NK-92 treated with Interleukin-12 subunit alpha and Interleukin-12 subunit beta, amount 100 ng/mL, for 24 hours (cell line): ENCODE measurements at regions not wholly inside any gene's neighbourhood (a gene's known extent, or its start where the extent isn't known, plus 50 kb on each side); places are given as distances from the start of the nearest gene placed in this dataset.
"Not testable (repeated sequence)": the region's sequence is repeated elsewhere in the genome, so short reads cannot be mapped to it uniquely, and the experiment has no call there.

Experiments used
- DNase-seq: peaks from one replicate; lab custom pipeline; 2025; lab: John Stamatoyannopoulos, UW

DNA sequence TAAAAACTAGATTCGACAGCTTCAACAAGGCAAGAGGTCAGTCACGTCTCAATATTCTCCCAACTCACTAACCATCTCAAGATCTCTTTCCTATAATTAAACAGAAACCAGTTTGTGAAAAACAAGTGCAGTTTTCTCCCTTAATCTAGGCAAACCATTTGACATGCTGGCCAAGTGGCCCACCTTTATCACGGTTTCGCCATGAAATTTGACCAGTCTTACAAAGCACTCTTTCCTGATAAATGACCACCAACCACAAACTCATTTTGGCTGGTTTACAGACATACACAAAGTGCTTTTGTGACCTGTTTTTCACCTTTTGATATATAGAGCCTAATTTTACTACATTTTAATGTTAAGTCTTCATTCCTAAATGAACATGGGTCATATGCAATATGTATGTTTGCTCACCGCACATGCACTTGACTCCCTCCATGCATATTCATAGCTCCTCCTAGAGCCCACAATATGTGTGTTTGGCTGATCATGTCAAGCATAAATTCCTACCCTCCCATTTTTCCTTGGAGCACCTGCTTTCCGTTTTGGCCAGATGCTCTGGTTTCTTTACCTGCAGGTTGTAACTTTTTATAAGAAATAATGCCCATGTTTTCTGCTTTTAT lies 385.1 kb downstream of the RAD51AP2 start:
- no peak for DNase-seq

DNA sequence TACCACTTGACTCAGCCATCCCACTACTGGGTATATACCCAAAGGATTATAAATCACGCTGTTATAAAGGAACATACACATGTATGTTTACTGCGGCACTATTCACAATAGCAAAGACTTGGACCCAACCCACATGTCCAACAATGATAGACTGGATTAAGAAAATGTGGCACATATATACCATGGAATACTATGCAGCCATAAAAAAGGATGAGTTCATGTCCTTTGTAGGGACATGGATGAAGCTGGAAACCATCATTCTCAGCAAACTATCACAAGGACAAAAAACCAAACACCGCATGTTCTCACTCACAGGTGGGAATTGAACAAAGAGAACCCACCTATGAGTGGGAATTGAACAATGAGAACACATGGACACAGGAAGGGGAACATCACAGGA lies 387.6 kb downstream of the RAD51AP2 start:
- not testable (repeated sequence) for DNase-seq

GRCh38 chr2:17125989-17126620 lies 392.1 kb downstream of the RAD51AP2 start:
- no peak for DNase-seq

GRCh38 chr2:17124575-17125318 lies 393.5 kb downstream of the RAD51AP2 start:
- no peak for DNase-seq

- no peak for DNase-seq
These were observed 395.2 kb downstream of the RAD51AP2 start for GRCh38 chr2:17122887-17123501.

DNA sequence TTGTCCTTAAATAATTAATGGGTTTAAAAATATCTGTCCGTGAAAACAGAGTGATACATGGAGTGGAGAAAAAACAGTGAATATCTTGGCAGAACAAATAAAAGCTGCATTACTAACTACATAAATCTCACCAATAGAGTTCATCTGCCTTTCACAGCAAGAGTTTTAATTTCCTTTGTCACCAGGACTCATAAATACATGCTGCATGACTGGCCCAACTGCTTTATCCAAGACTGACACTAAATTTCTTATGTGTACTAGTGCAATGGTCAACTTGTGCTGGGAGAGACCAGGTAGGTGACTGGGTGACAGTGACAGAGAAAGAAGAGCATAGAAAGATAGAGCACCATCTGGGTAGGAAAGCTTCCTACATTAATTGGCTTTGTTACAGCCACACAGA lies 402.8 kb downstream of the RAD51AP2 start:
- no peak for DNase-seq

- no peak for DNase-seq
These were observed 403.2 kb downstream of the RAD51AP2 start for GRCh38 chr2:17115042-17115441.

GRCh38 chr2:17107871-17108270 lies 410.4 kb downstream of the RAD51AP2 start:
- DNase-seq, result no peak

- DNase-seq, result no peak
These were observed 411.1 kb downstream of the RAD51AP2 start for GRCh38 chr2:17107151-17107550.

DNA sequence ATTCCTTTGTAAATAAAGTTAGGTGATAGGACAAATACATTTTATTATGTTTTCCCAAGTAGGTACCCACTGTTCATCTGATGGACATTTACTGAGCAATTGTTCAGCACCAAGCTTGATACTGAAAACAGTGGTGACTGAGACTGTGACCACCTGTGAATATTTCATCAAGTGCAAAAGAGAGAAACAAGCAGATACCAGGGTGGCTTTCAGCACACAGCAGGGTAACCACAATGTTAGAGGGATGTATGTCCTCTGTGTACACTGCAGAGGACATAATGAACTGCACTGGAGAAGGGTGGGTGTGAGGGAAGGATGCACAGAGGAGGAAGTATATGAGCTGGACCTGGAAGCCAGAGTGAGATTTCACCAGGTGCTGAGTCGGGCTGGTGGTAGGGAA lies 411.8 kb downstream of the RAD51AP2 start:
- no peak for DNase-seq

DNA sequence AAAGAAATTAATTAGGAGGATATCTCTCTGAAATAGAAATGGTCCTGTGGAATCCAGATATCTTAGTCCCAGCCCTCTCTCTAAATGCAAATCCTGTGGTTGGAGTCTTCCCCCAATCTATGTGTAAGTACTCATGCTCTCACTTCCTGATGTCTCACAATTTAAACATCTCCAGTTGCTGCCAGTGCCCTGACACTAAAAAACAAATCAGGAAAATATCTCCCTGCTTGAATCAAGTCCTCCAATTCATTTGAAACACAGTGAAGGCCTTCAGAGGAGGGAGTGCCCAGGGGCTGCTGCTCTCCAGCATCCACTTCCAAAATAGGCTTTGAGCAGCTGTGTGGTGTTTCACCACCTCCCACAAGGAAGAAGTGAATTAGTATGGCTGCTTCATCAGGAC lies 413.8 kb downstream of the RAD51AP2 start:
- no peak for DNase-seq

DNA sequence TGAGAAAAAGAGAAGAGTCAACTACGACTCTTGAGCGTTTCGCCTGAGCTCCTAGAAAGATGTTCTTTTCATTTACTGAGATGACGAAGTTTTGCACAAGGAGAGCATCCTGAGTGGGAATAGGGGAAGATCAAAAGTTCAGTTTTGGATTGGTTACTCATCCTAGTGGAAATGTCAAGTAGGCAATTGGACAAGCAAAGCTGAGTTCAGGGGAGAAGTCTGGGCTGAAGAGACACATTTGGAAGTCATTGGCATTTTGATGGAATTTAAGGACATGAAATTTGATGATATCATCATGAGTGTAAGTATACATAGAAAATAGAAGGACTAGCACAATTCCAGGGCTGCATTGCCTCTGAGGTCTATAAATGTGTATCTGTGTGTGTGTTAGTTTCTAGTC lies 416.6 kb downstream of the RAD51AP2 start:
- DNase-seq, result no peak

DNA sequence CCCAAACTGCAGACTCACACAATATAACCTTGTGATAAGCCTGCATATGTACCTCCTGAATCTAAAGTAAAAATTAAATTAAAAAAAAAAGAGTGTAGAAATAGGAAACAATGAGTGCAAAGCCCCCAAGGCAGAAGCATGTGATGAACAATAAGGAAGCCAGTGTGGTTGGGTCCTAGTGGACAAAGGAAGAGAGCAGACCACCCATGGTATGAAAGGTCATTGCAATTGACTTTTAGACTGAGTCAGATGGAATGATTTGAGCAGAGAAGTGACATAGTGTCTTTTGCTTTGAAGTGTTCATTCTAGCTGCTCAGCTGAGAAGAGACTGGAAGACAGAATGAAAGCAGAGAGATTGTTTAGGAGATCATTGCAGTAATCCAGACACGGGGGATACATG lies 417.1 kb downstream of the RAD51AP2 start:
- no peak for DNase-seq

DNA sequence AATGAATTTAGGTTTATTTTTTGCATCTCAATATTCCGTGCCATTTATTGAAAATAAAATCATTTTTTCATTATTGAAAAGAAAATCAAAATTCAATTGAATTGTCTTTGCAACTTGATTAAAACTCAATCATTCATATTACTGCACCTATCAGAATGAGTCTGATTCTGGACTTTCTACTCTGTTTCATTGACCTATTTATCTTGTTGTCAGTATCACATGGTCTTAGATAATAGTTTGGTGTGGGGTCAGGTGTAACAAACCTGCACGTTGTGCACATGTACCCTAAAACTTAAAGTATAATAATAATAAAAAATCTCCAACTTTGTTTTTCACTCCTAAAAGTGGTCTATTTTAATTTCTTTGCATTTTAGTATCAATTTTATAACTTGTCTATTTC lies 422.9 kb downstream of the RAD51AP2 start:
- no peak for DNase-seq

GRCh38 chr2:17093712-17094111 lies 424.5 kb downstream of the RAD51AP2 start:
- no peak for DNase-seq

- DNase-seq, result no peak
These were observed 421.4 kb upstream of the CYRIA start for GRCh38 chr2:17086990-17087389.

DNA sequence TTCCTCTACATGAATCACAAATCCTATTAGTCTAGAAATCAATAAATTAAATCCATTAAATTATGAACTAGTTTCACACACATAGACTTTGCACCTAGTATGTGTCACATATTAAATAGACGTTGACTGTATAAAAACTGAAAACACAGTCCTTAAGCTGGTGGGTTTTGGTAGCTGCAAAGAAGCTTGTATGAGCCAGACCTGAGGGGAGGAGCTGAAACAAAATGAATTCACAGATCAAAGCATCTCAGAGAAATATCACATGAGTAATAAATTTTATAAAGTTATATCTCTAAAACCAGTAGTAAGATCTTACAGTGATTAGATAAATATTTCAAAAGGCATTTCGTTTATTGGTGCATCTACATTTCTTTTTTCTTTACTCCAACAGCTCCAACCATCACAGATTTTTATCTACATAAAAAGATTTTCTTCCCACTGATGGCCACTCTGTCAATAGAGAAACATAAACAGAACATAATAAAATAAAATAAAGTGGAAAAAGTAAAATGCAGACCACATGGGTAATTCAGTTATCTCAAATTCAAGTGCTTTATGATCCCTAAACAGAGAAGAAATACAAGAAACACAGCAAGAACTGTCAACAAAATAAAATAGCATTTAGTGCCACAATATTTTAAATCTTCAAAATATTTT lies 420.0 kb upstream of the CYRIA start:
- no peak for DNase-seq

GRCh38 chr2:17084877-17085276 lies 419.2 kb upstream of the CYRIA start:
- DNase-seq, result no peak

GRCh38 chr2:17083902-17084301 lies 418.3 kb upstream of the CYRIA start:
- DNase-seq, result no peak

DNA sequence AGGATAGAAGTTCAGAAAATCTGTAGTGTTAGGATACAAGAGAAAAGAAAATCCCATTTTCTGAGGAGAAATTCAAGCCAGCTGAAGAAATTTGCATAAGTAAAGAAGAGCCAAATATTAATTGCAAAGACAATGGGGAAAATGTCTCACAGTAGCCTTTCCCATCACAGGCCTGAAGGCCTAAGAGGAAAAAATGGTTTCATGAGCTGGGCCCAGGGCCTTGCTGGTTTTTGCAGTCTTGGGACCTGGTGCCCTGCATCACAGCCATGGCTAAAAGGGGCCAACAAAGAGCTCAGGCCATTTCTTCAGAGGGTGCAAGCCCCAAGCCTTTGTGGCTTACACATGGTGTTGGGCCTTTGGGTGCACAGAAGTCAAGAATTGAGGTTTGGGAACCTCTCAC lies 413.6 kb upstream of the CYRIA start:
- DNase-seq, result no peak

DNA sequence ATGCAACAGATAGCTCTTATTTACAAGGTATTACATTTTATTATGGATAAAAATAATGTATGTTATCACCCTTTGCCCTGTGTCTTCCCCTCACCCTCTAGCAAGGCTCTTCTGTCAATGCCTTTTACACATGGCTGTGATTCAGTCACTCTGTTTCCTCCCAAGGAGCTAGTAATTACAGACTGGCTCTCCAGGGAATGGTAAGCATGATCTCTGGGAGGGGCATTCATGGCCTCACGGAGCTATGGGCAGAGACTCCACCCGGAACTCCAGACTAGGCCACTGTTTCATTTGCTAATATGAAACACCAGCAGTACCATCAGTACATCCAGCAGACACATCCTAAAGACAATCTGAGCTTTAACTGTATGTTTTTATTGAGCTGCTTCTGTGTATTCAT lies 410.9 kb upstream of the CYRIA start:
- no peak for DNase-seq

- no peak for DNase-seq
These were observed 405.1 kb upstream of the CYRIA start for GRCh38 chr2:17070711-17071110.

DNA sequence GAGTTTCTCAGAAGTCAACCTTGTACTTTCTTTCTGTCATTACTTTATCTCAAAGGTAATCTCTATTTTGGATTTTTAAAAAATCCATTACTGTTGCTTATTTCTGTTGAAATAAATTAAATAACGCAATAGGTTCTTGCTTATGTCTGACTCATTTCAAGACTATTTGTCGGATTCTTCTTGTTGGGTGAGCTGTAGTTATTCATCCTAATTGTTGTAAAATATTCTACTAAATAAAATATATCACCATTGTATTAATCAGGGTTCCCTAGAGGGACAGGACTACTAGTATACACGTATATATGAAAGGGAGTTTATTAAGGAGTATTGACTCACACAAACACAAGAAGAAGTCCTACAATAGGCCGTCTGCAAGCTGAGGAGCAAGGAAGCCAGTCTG lies 403.9 kb upstream of the CYRIA start:
- DNase-seq, result no peak
